ENCODE measurements at regions not wholly inside any gene's neighbourhood (a gene's known extent, or its start where the extent isn't known, plus 50 kb on each side); places are given as distances from the start of the nearest gene placed in this dataset.

- TF ChIP-seq POLR2A (IDR thresholded peaks at IDR 0.05; ENCODE audit: low read depth, low read length): no peak
- TF ChIP-seq POLR2AphosphoS5 (IDR thresholded peaks at IDR 0.05; ENCODE audit: low read depth, low read length): no peak
- no peak for TF ChIP-seq TAF1 (IDR thresholded peaks at IDR 0.05; ENCODE audit: borderline replicate concordance, low read depth, low read length)
These were observed 148.8 kb upstream of the TBL1XR1 start for GRCh38 chr3:177345973-177346503.
